ENCODE measurements at regions not wholly inside any gene's neighbourhood (a gene's known extent, or its start where the extent isn't known, plus 50 kb on each side); places are given as distances from the start of the nearest gene placed in this dataset.
"Not testable (repeated sequence)": the region's sequence is repeated elsewhere in the genome, so short reads cannot be mapped to it uniquely, and the experiment has no call there.

- DNase-seq (ENCODE audit: low spot score in 2 of 2) (no peak), ATAC-seq (no peak)
- Mint-ChIP-seq H3K9me3 (peaks cover 0 to 4% of the 10 kb centered on the region in 2 donors), H3K27ac (no peak overlapping the region), H3K36me3 (no peaks in the 10 kb centered on the region)
Observed at GRCh38 chr18:1361936-1362335, 457.3 kb downstream of the ADCYAP1 start.

GRCh38 chr18:1370552-1370951 is 465.9 kb downstream of the ADCYAP1 start:
- Mint-ChIP-seq H3K36me3 (no peaks in the 10 kb centered on the region), H3K9me3 (no peaks in the 10 kb centered on the region), H3K27ac (no peak overlapping the region)
- no peak for DNase-seq (ENCODE audit: low spot score in 2 of 2)
- ATAC-seq: no peak

GRCh38 chr18:1371724-1372123 is 467.1 kb downstream of the ADCYAP1 start:
- H3K9me3 Mint-ChIP-seq: no peaks in the 10 kb centered on the region
- H3K36me3 Mint-ChIP-seq: no peaks in the 10 kb centered on the region
- DNase-seq (ENCODE audit: low spot score in 2 of 2): no peak
- ATAC-seq: no peak
- no peak overlapping the region for H3K27ac Mint-ChIP-seq

GRCh38 chr18:1383465-1383864 is 478.8 kb downstream of the ADCYAP1 start:
- ATAC-seq (no peak), DNase-seq (ENCODE audit: low spot score in 2 of 2) (no peak)
- Mint-ChIP-seq H3K36me3 (peaks cover 0 to 8% of the 10 kb centered on the region in 2 donors), H3K9me3 (peaks cover 16 to 30% of the 10 kb centered on the region in 2 donors), H3K27ac (no peak overlapping the region)

GRCh38 chr18:1388468-1388867 is 483.8 kb downstream of the ADCYAP1 start:
- not testable (repeated sequence) for ATAC-seq, H3K36me3 Mint-ChIP-seq
- H3K9me3 Mint-ChIP-seq: peaks cover 16 to 32% of the 10 kb centered on the region in 2 donors

GRCh38 chr18:1392046-1392445 is 487.4 kb downstream of the ADCYAP1 start:
- no peak for ATAC-seq
- H3K36me3 Mint-ChIP-seq: no peaks in the 10 kb centered on the region
- DNase-seq (ENCODE audit: low spot score in 2 of 2): no peak
- peaks cover 13 to 14% of the 10 kb centered on the region in 2 donors for H3K9me3 Mint-ChIP-seq
- H3K27ac Mint-ChIP-seq: no peak overlapping the region

More at GRCh38 chr18:1388468-1388867, 483.8 kb downstream of the ADCYAP1 start:
- not testable (repeated sequence) for DNase-seq (ENCODE audit: low spot score in 2 of 2); H3K27ac Mint-ChIP-seq

GRCh38 chr18:1392865-1393734 is 488.4 kb downstream of the ADCYAP1 start:
- ATAC-seq (no peak), DNase-seq (ENCODE audit: low spot score in 2 of 2) (no peak)
- H3K36me3 Mint-ChIP-seq: no peaks in the 10 kb centered on the region
- peaks cover 8 to 9% of the 10 kb centered on the region in 2 donors for H3K9me3 Mint-ChIP-seq
- no peak overlapping the region for H3K27ac Mint-ChIP-seq

- no peaks in the 10 kb centered on the region for H3K36me3 Mint-ChIP-seq
- H3K9me3 Mint-ChIP-seq: peaks cover 7 to 8% of the 10 kb centered on the region in 2 donors
- DNase-seq (ENCODE audit: low spot score in 2 of 2) (no peak), ATAC-seq (no peak)
- H3K27ac Mint-ChIP-seq: no peak overlapping the region
Observed at GRCh38 chr18:1393929-1394328, 489.3 kb downstream of the ADCYAP1 start.

- Mint-ChIP-seq H3K36me3 (no peaks in the 10 kb centered on the region), H3K9me3 (peaks cover 4 to 8% of the 10 kb centered on the region in 2 donors), H3K27ac (no peak overlapping the region)
- no peak for ATAC-seq
- DNase-seq (ENCODE audit: low spot score in 2 of 2): no peak
Observed at GRCh38 chr18:1394426-1394825, 489.8 kb downstream of the ADCYAP1 start.

- no peak for DNase-seq (ENCODE audit: low spot score in 2 of 2)
- Mint-ChIP-seq H3K9me3 (peaks cover 4 to 8% of the 10 kb centered on the region in 2 donors), H3K27ac (no peak overlapping the region), H3K36me3 (no peaks in the 10 kb centered on the region)
- ATAC-seq: no peak
Observed at GRCh38 chr18:1394966-1395365, 490.3 kb downstream of the ADCYAP1 start.

GRCh38 chr18:1408376-1408775 is 503.7 kb downstream of the ADCYAP1 start:
- no peaks in the 10 kb centered on the region for H3K36me3 Mint-ChIP-seq
- no peak for ATAC-seq
- H3K9me3 Mint-ChIP-seq: peaks cover 0 to 6% of the 10 kb centered on the region in 2 donors
- no peak for DNase-seq (ENCODE audit: low spot score in 2 of 2)
- H3K27ac Mint-ChIP-seq: no peak overlapping the region

GRCh38 chr18:1412655-1413322 is 508.1 kb downstream of the ADCYAP1 start:
- no peak overlapping the region for H3K27ac Mint-ChIP-seq
- H3K36me3 Mint-ChIP-seq: no peaks in the 10 kb centered on the region
- peaks cover 0 to 6% of the 10 kb centered on the region in 2 donors for H3K9me3 Mint-ChIP-seq
- ATAC-seq (no peak), DNase-seq (ENCODE audit: low spot score in 2 of 2) (no peak)

- no peak for ATAC-seq
- no peak for DNase-seq (ENCODE audit: low spot score in 2 of 2)
- no peak overlapping the region for H3K27ac Mint-ChIP-seq
- H3K36me3 Mint-ChIP-seq: no peaks in the 10 kb centered on the region
- H3K9me3 Mint-ChIP-seq: peaks cover 0 to 6% of the 10 kb centered on the region in 2 donors
Observed at GRCh38 chr18:1413323-1413675, 508.6 kb downstream of the ADCYAP1 start.

GRCh38 chr18:1416074-1416473 is 511.4 kb downstream of the ADCYAP1 start:
- DNase-seq (ENCODE audit: low spot score in 2 of 2) (no peak), ATAC-seq (no peak)
- H3K36me3 Mint-ChIP-seq: no peaks in the 10 kb centered on the region
- H3K9me3 Mint-ChIP-seq: no peaks in the 10 kb centered on the region
- H3K27ac Mint-ChIP-seq: no peak overlapping the region

- DNase-seq (ENCODE audit: low spot score in 2 of 2): no peak
- H3K36me3 Mint-ChIP-seq: no peaks in the 10 kb centered on the region
- no peaks in the 10 kb centered on the region for H3K9me3 Mint-ChIP-seq
- ATAC-seq: no peak
- H3K27ac Mint-ChIP-seq: no peak overlapping the region
Observed at GRCh38 chr18:1421502-1421901, 516.8 kb downstream of the ADCYAP1 start.

- no peak for DNase-seq (ENCODE audit: low spot score in 2 of 2)
- Mint-ChIP-seq H3K27ac (no peak overlapping the region), H3K9me3 (no peaks in the 10 kb centered on the region), H3K36me3 (no peaks in the 10 kb centered on the region)
- no peak for ATAC-seq
Observed at GRCh38 chr18:1422634-1423033, 518.0 kb downstream of the ADCYAP1 start.

GRCh38 chr18:1425679-1426078 is 521.0 kb downstream of the ADCYAP1 start:
- no peak for DNase-seq (ENCODE audit: low spot score in 2 of 2)
- no peak for ATAC-seq
- Mint-ChIP-seq H3K36me3 (no peaks in the 10 kb centered on the region), H3K9me3 (peaks cover 0 to 3% of the 10 kb centered on the region in 2 donors), H3K27ac (no peak overlapping the region)

GRCh38 chr18:1435487-1435886 is 530.8 kb downstream of the ADCYAP1 start:
- Mint-ChIP-seq H3K27ac (no peak overlapping the region), H3K9me3 (peaks cover 0 to 7% of the 10 kb centered on the region in 2 donors), H3K36me3 (no peaks in the 10 kb centered on the region)
- ATAC-seq: no peak
- DNase-seq (ENCODE audit: low spot score in 2 of 2): no peak
